GM12878 (cell line): ENCODE measurements at regions not wholly inside any gene's neighbourhood (a gene's known extent, or its start where the extent isn't known, plus 50 kb on each side); places are given as distances from the start of the nearest gene placed in this dataset.

Experiments
- ATAC-seq: fragments of 200-7000 bp; cut with Tn5 transposase; 3 replicates; pipeline ENCODE4 v1.9.1; 2020; ENCODE audit warnings: mild to moderate bottlenecking, moderate library complexity
- BruUV-seq: library from RNA; stranded (reverse); fragments of 400-500 nt; replicated peaks from 2 replicates; lab custom pipeline; 2021; lab: Mats Ljungman, UMichigan
- CTCF ChIA-PET: fragments of 300-600 bp; sonication (Branson Sonifier 250); formaldehyde crosslinking; extraction: SDS; loops from one replicate; lab custom pipeline; 2021; ENCODE audit warnings: inconsistent platforms; lab: Yijun Ruan, JAX
- POLR2A ChIA-PET: fragments of 350-600 bp; formaldehyde crosslinking; extraction: SDS; loops from one replicate; lab custom pipeline; 2021; ENCODE audit warnings: inconsistent platforms; lab: Charles Lee
- RAD21 ChIA-PET: fragments of 300-600 bp; sonication (Branson Sonifier 250); formaldehyde crosslinking; loops from one replicate; lab custom pipeline; 2023; ENCODE audit warnings: antibody characterized with exemption; ENCODE audit not compliant: unreplicated experiment; lab: Charles Lee
- SMC1A ChIA-PET: fragments of 300-600 bp; sonication (Branson Sonifier 250); formaldehyde crosslinking; loops from one replicate; lab custom pipeline; 2023; ENCODE audit not compliant: unreplicated experiment, uncharacterized antibody; lab: Charles Lee
- DNase-seq: peaks from one replicate; pipeline ENCODE4 v3.0.0-alpha.2; 2011; ENCODE audit warnings: low read depth, low spot score
- FAIRE-seq: peaks from 3 replicates; lab custom pipeline; 2011; peaks lifted over from hg19 to GRCh38; lab: Jason Lieb, UNC
- H2AFZ ChIP-seq: 2 replicates; pipeline ENCODE4 v1.6.0; 2011; ENCODE audit warnings: low read depth, low read length, control low read depth; ENCODE audit not compliant: control insufficient read depth
- H3K27ac ChIP-seq: 2 replicates; pipeline ENCODE4 v1.5.1; 2011; ENCODE audit warnings: control low read depth; ENCODE audit not compliant: control insufficient read depth, insufficient read depth
- H3K27me3 ChIP-seq, 2 experiments: replicated peaks in 1 of 2; 2 replicates each; pipeline versions ENCODE4 v1.6.0 to v1.6.1; 2011; ENCODE audit warnings: low read length in 1 of 2; ENCODE audit not compliant: control insufficient read depth in 2 of 2, insufficient read depth in 2 of 2
- H3K36me3 ChIP-seq, 2 experiments: 2 replicates each; pipeline ENCODE4 v1.5.1; 2011; ENCODE audit warnings: low read length in 1 of 2; ENCODE audit not compliant: control insufficient read depth in 2 of 2, insufficient read depth in 2 of 2
- H3K4me1 ChIP-seq: 2 replicates; pipeline ENCODE4 v1.6.1; 2011; ENCODE audit warnings: mild to moderate bottlenecking, low read length, moderate library complexity, mixed read lengths; ENCODE audit not compliant: control insufficient read depth, insufficient read depth
- H3K4me2 ChIP-seq: 2 replicates; pipeline ENCODE4 v1.6.0; 2011; ENCODE audit warnings: control low read depth; ENCODE audit not compliant: control insufficient read depth, insufficient read depth
- H3K4me3 ChIP-seq: fragments of 200-600 bp; sonication (generic); 2 replicates; pipeline ENCODE4 v1.5.1; 2016
- H3K79me2 ChIP-seq: 2 replicates; pipeline ENCODE4 v1.6.0; 2011; ENCODE audit warnings: low read length; ENCODE audit not compliant: control insufficient read depth, insufficient read depth
- H3K9ac ChIP-seq: 2 replicates; pipeline ENCODE4 v1.8.0; 2011; ENCODE audit warnings: low read length, control low read depth, mixed read lengths; ENCODE audit not compliant: control insufficient read depth, insufficient read depth
- H3K9me3 ChIP-seq: replicated peaks from 3 replicates; pipeline ENCODE4 v1.5.1; 2011; ENCODE audit warnings: mild to moderate bottlenecking, low read length; ENCODE audit not compliant: control insufficient read depth, insufficient read depth
- H4K20me1 ChIP-seq: 2 replicates; pipeline ENCODE4 v1.6.0; 2011; ENCODE audit not compliant: control insufficient read depth, insufficient read depth
- BHLHE40 ChIP-seq, 2 experiments: fragments of 450-650 bp in 1 of 2; IDR thresholded peaks; 2 replicates each; pipeline ENCODE4 v1.6.1; 2011 to 2017; ENCODE audit warnings: low read depth in 2 of 2, borderline replicate concordance in 1 of 2, improper control_type of control experiment in 1 of 2, low read length in 1 of 2, mild to moderate bottlenecking in 1 of 2
- FOXM1 ChIP-seq: IDR thresholded peaks from 2 replicates; pipeline ENCODE4 v1.6.1; 2012; ENCODE audit warnings: low read depth, mild to moderate bottlenecking, inconsistent platforms, low read length, moderate library complexity
- IRF4 ChIP-seq: IDR thresholded peaks from 2 replicates; pipeline ENCODE4 v1.6.1; 2011; ENCODE audit warnings: low read depth, low read length
- LARP7 ChIP-seq: fragments of 450-650 bp; IDR thresholded peaks from 2 replicates; pipeline ENCODE4 v1.6.1; 2017; ENCODE audit warnings: mild to moderate bottlenecking
- MEF2B ChIP-seq: fragments of 450-650 bp; IDR thresholded peaks from 2 replicates; pipeline ENCODE4 v1.6.1; 2018; ENCODE audit warnings: mild to moderate bottlenecking, moderate library complexity; ENCODE audit not compliant: partially characterized antibody, poor library complexity, severe bottlenecking
- NR2F1 ChIP-seq: fragments of 450-650 bp; conservative IDR thresholded peaks from 2 replicates; pipeline ENCODE4 v1.6.1; 2017; ENCODE audit warnings: mild to moderate bottlenecking
- POLR2A ChIP-seq: IDR thresholded peaks from 2 replicates; pipeline ENCODE4 v1.6.1; 2011; ENCODE audit warnings: low read depth, mild to moderate bottlenecking, low read length
- SMARCA5 ChIP-seq: fragments of 450-650 bp; IDR thresholded peaks from 2 replicates; pipeline ENCODE4 v1.6.1; 2017; ENCODE audit warnings: mild to moderate bottlenecking
- ZNF24 ChIP-seq: fragments of 450-650 bp; IDR thresholded peaks from 2 replicates; pipeline ENCODE4 v1.6.1; 2017; ENCODE audit warnings: antibody characterized with exemption, mild to moderate bottlenecking
- WGBS: methylation state at CpG from one replicate; pipeline ENCODE4 v1.1.6; 2016; ENCODE audit warnings: low lambda C conversion rate; ENCODE audit not compliant: insufficient replicate concordance, insufficient coverage; ENCODE audit errors: missing lambda C conversion rate; 5-methylcytosine and 5-hydroxymethylcytosine counted together
- in situ Hi-C: fragments of 300-500 bp; cut with MboI; formaldehyde crosslinking; loops from 9 replicates; pipeline ENCODE4 v1.14.3; 2018; ENCODE audit warnings: mixed read lengths
- intact Hi-C: fragments of 100-400 bp; cut with micrococcal nuclease; formaldehyde crosslinking; loops from one replicate; pipeline ENCODE4 v1.14.2; 2022; ENCODE audit not compliant: unreplicated experiment
- TF ChIP-seq, protein P1 (sequence below), 3 experiments: IDR thresholded peaks in 2 of 3; conservative IDR thresholded peaks in 1 of 3; 2 replicates each; pipeline ENCODE4 v1.5.1; 2011; ENCODE audit warnings: low read depth in 3 of 3, low read length in 3 of 3, mild to moderate bottlenecking in 3 of 3, control low read depth in 2 of 3, moderate library complexity in 2 of 3, inconsistent platforms in 1 of 3, mixed read lengths in 1 of 3; ENCODE audit not compliant: control insufficient read depth in 2 of 3, insufficient read depth in 1 of 3; ENCODE audit errors: extremely low read depth in 1 of 3
- TF ChIP-seq, protein P2 (sequence below): IDR thresholded peaks from 2 replicates; pipeline ENCODE4 v1.6.1; 2011; ENCODE audit warnings: borderline replicate concordance, low read depth, mild to moderate bottlenecking, moderate library complexity, low read length; ENCODE audit not compliant: insufficient read depth, poor library complexity, severe bottlenecking
- TF ChIP-seq, protein P3 (sequence below): fragments of 450-650 bp; IDR thresholded peaks from 2 replicates; pipeline ENCODE4 v1.6.1; 2016; ENCODE audit warnings: mild to moderate bottlenecking, moderate library complexity, borderline replicate concordance
- TF ChIP-seq, protein P4 (sequence below): fragments of 450-650 bp; IDR thresholded peaks from 2 replicates; pipeline ENCODE4 v1.6.1; 2016; ENCODE audit warnings: mild to moderate bottlenecking
- TF ChIP-seq, protein P5 (sequence below): fragments of 450-650 bp; IDR thresholded peaks from 2 replicates; pipeline ENCODE4 v1.6.1; 2016; ENCODE audit warnings: mild to moderate bottlenecking

DNA sequence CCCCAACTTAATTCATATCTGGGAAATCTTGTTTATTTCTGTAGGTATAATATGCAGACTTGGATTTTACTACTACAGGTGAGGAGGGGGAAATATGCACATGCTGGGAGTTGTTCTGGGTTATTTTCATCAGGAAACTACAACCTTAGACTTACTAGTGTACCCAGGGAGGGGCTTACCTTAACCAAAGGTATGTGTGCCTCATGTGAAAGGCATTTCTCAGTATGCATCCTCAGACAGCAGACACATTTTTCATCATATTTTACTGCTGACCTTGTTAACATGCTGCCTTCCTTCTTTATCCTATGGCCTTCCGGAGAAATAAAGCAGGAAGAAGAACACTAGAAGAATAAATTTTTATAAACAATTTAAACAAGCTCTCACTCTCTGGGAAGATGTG lies 214.9 kb downstream of the SPANXN4 start:
- TF ChIP-seq, protein P1, sequence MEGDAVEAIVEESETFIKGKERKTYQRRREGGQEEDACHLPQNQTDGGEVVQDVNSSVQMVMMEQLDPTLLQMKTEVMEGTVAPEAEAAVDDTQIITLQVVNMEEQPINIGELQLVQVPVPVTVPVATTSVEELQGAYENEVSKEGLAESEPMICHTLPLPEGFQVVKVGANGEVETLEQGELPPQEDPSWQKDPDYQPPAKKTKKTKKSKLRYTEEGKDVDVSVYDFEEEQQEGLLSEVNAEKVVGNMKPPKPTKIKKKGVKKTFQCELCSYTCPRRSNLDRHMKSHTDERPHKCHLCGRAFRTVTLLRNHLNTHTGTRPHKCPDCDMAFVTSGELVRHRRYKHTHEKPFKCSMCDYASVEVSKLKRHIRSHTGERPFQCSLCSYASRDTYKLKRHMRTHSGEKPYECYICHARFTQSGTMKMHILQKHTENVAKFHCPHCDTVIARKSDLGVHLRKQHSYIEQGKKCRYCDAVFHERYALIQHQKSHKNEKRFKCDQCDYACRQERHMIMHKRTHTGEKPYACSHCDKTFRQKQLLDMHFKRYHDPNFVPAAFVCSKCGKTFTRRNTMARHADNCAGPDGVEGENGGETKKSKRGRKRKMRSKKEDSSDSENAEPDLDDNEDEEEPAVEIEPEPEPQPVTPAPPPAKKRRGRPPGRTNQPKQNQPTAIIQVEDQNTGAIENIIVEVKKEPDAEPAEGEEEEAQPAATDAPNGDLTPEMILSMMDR (IDR thresholded peaks at IDR 0.05 in 2 of 3, conservative IDR thresholded peaks at IDR 0.05 in 1 of 3; ENCODE audit: control insufficient read depth in 2 of 3, extremely low read depth in 1 of 3, insufficient read depth in 1 of 3, low read depth in 3 of 3, low read length in 3 of 3) = no peak
- TF ChIP-seq, protein P2, sequence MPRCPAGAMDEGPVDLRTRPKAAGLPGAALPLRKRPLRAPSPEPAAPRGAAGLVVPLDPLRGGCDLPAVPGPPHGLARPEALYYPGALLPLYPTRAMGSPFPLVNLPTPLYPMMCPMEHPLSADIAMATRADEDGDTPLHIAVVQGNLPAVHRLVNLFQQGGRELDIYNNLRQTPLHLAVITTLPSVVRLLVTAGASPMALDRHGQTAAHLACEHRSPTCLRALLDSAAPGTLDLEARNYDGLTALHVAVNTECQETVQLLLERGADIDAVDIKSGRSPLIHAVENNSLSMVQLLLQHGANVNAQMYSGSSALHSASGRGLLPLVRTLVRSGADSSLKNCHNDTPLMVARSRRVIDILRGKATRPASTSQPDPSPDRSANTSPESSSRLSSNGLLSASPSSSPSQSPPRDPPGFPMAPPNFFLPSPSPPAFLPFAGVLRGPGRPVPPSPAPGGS = no peak
- TF ChIP-seq IRF4 (no peak), MEF2B (no peak), ZNF24 (no peak), NR2F1 (no peak), SMARCA5 (no peak), POLR2A (no peak), FOXM1 (no peak), BHLHE40 (IDR thresholded peaks at IDR 0.05; ENCODE audit: borderline replicate concordance in 1 of 2, low read depth in 2 of 2, low read length in 1 of 2) (no peak), LARP7 (no peak)
- TF ChIP-seq, protein P3, sequence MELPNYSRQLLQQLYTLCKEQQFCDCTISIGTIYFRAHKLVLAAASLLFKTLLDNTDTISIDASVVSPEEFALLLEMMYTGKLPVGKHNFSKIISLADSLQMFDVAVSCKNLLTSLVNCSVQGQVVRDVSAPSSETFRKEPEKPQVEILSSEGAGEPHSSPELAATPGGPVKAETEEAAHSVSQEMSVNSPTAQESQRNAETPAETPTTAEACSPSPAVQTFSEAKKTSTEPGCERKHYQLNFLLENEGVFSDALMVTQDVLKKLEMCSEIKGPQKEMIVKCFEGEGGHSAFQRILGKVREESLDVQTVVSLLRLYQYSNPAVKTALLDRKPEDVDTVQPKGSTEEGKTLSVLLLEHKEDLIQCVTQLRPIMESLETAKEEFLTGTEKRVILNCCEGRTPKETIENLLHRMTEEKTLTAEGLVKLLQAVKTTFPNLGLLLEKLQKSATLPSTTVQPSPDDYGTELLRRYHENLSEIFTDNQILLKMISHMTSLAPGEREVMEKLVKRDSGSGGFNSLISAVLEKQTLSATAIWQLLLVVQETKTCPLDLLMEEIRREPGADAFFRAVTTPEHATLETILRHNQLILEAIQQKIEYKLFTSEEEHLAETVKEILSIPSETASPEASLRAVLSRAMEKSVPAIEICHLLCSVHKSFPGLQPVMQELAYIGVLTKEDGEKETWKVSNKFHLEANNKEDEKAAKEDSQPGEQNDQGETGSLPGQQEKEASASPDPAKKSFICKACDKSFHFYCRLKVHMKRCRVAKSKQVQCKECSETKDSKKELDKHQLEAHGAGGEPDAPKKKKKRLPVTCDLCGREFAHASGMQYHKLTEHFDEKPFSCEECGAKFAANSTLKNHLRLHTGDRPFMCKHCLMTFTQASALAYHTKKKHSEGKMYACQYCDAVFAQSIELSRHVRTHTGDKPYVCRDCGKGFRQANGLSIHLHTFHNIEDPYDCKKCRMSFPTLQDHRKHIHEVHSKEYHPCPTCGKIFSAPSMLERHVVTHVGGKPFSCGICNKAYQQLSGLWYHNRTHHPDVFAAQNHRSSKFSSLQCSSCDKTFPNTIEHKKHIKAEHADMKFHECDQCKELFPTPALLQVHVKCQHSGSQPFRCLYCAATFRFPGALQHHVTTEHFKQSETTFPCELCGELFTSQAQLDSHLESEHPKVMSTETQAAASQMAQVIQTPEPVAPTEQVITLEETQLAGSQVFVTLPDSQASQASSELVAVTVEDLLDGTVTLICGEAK = no peak
- TF ChIP-seq, protein P4, sequence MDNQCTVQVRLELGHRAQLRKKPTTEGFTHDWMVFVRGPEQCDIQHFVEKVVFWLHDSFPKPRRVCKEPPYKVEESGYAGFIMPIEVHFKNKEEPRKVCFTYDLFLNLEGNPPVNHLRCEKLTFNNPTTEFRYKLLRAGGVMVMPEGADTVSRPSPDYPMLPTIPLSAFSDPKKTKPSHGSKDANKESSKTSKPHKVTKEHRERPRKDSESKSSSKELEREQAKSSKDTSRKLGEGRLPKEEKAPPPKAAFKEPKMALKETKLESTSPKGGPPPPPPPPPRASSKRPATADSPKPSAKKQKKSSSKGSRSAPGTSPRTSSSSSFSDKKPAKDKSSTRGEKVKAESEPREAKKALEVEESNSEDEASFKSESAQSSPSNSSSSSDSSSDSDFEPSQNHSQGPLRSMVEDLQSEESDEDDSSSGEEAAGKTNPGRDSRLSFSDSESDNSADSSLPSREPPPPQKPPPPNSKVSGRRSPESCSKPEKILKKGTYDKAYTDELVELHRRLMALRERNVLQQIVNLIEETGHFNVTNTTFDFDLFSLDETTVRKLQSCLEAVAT = no peak
- TF ChIP-seq, protein P5, sequence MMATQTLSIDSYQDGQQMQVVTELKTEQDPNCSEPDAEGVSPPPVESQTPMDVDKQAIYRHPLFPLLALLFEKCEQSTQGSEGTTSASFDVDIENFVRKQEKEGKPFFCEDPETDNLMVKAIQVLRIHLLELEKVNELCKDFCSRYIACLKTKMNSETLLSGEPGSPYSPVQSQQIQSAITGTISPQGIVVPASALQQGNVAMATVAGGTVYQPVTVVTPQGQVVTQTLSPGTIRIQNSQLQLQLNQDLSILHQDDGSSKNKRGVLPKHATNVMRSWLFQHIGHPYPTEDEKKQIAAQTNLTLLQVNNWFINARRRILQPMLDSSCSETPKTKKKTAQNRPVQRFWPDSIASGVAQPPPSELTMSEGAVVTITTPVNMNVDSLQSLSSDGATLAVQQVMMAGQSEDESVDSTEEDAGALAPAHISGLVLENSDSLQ = no peak
- no peaks in the 10 kb centered on the region for H3K4me1 ChIP-seq
- no peak for FAIRE-seq
- 71% methylated on average over 1 of the region's 1 CpG for WGBS
- H3K4me3 ChIP-seq = no peak overlapping the region
- RAD21 ChIA-PET = no interaction called here
- no peaks in the 10 kb centered on the region for H3K27me3 ChIP-seq
- in situ Hi-C loops = no loop called here
- no peak overlapping the region for H3K27ac ChIP-seq
- POLR2A ChIA-PET = no interaction called here
- no peak overlapping the region for H2AFZ ChIP-seq
- no peaks in the 10 kb centered on the region for H4K20me1 ChIP-seq
- SMC1A ChIA-PET = no interaction called here
- no TSS peak for BruUV-seq
- no peaks in the 10 kb centered on the region for H3K79me2 ChIP-seq
- no peak for DNase-seq
- H3K36me3 ChIP-seq = no peaks in the 10 kb centered on the region
- H3K9me3 ChIP-seq = no peaks in the 10 kb centered on the region
- H3K9ac ChIP-seq = no peak overlapping the region
- intact Hi-C loops = no loop called here
- no peak for ATAC-seq
- CTCF ChIA-PET = no interaction called here
- no peak overlapping the region for H3K4me2 ChIP-seq
